Stimulated activated CD8-positive, alpha-beta memory T cell treated with anti-CD3 and anti-CD28 coated beads, Interleukin-4, amount 100 ng/mL, for 4 hours (primary cell): ENCODE measurements at regions not wholly inside any gene's neighbourhood (a gene's known extent, or its start where the extent isn't known, plus 50 kb on each side); places are given as distances from the start of the nearest gene placed in this dataset.
"Not testable (repeated sequence)": the region's sequence is repeated elsewhere in the genome, so short reads cannot be mapped to it uniquely, and the experiment has no call there.

Source experiments
- DNase-seq, 2 donors: peaks; one replicate each; pipeline ENCODE4 v3.0.0-alpha.2; 2020; ENCODE audit warnings: low read depth in 2 of 2, low spot score in 1 of 2

GRCh38 chr7:8809320-8809719 is 375.9 kb downstream of the NXPH1 start:
- no peak for DNase-seq

- DNase-seq = no peak
Observed at GRCh38 chr7:8817448-8818036, 384.1 kb downstream of the NXPH1 start.

- DNase-seq = no peak
Observed at GRCh38 chr7:8818406-8818805, 385.0 kb downstream of the NXPH1 start.

GRCh38 chr7:8822595-8822994 is 389.2 kb downstream of the NXPH1 start:
- DNase-seq = no peak

GRCh38 chr7:8823486-8823885 is 390.1 kb downstream of the NXPH1 start:
- DNase-seq = no peak

- DNase-seq = no peak
Observed at GRCh38 chr7:8827329-8827728, 393.9 kb downstream of the NXPH1 start.

GRCh38 chr7:8829100-8829499 is 395.7 kb downstream of the NXPH1 start:
- no peak for DNase-seq

GRCh38 chr7:8831376-8831775 is 398.0 kb downstream of the NXPH1 start:
- DNase-seq = no peak

GRCh38 chr7:8833355-8833754 is 399.9 kb downstream of the NXPH1 start:
- no peak for DNase-seq

- no peak for DNase-seq
Observed at GRCh38 chr7:8841171-8841570, 407.8 kb downstream of the NXPH1 start.

GRCh38 chr7:8871716-8872115 is 438.3 kb downstream of the NXPH1 start:
- no peak for DNase-seq

GRCh38 chr7:8881916-8882315 is 448.5 kb downstream of the NXPH1 start:
- DNase-seq = no peak

GRCh38 chr7:8885480-8886000 is 452.1 kb downstream of the NXPH1 start:
- no peak for DNase-seq

- DNase-seq = not testable (repeated sequence)
Observed at GRCh38 chr7:8890346-8890745, 456.9 kb downstream of the NXPH1 start.

- DNase-seq = no peak
Observed at GRCh38 chr7:8893775-8894174, 460.4 kb downstream of the NXPH1 start.

- no peak for DNase-seq
Observed at GRCh38 chr7:8906396-8907075, 473.1 kb downstream of the NXPH1 start.

- no peak for DNase-seq
Observed at GRCh38 chr7:8908889-8909288, 475.5 kb downstream of the NXPH1 start.

- DNase-seq = no peak
Observed at GRCh38 chr7:8913682-8914081, 480.3 kb downstream of the NXPH1 start.

GRCh38 chr7:8921807-8922206 is 488.4 kb downstream of the NXPH1 start:
- DNase-seq = no peak

- no peak for DNase-seq
Observed at GRCh38 chr7:8922726-8923125, 489.3 kb downstream of the NXPH1 start.

GRCh38 chr7:8923164-8923806 is 489.9 kb downstream of the NXPH1 start:
- no peak for DNase-seq

- no peak for DNase-seq
Observed at GRCh38 chr7:8931906-8932646, 498.7 kb downstream of the NXPH1 start.
